Osteoblast (primary cell): ENCODE measurements at regions not wholly inside any gene's neighbourhood (a gene's known extent, or its start where the extent isn't known, plus 50 kb on each side); places are given as distances from the start of the nearest gene placed in this dataset.

Source experiments
- DNase-seq: peaks from one replicate; pipeline ENCODE4 v3.0.0; 2011; ENCODE audit warnings: low spot score, mixed read lengths; ENCODE audit not compliant: insufficient read length; ENCODE audit errors: missing footprints
- H2AFZ ChIP-seq: 2 replicates; pipeline ENCODE4 v1.6.0; 2011; ENCODE audit warnings: mild to moderate bottlenecking, low read length
- H3K27ac ChIP-seq: 2 replicates; pipeline ENCODE4 v1.5.1; 2011; ENCODE audit warnings: mild to moderate bottlenecking, low read depth, low read length, moderate library complexity
- H3K27me3 ChIP-seq: 2 replicates; pipeline ENCODE4 v1.6.0; 2012; ENCODE audit warnings: mild to moderate bottlenecking, control low read depth, inconsistent platforms, low read length, moderate library complexity; ENCODE audit not compliant: insufficient read depth
- H3K36me3 ChIP-seq: 2 replicates; pipeline ENCODE4 v1.5.1; 2011; ENCODE audit warnings: mild to moderate bottlenecking, low read length, control low read depth, moderate library complexity; ENCODE audit not compliant: insufficient read depth
- H3K4me1 ChIP-seq: 2 replicates; pipeline ENCODE4 v1.5.1; 2011; ENCODE audit warnings: mild to moderate bottlenecking, low read length, control low read depth, moderate library complexity; ENCODE audit not compliant: insufficient read depth
- H3K4me2 ChIP-seq: 2 replicates; pipeline ENCODE4 v1.6.0; 2011; ENCODE audit warnings: mild to moderate bottlenecking, low read length; ENCODE audit not compliant: insufficient read depth
- H3K4me3 ChIP-seq: fragments of 200-600 bp; sonication (generic); 3 replicates; pipeline ENCODE4 v1.5.1; 2012; ENCODE audit warnings: mild to moderate bottlenecking, low read length, inconsistent platforms; ENCODE audit not compliant: insufficient read depth
- H3K79me2 ChIP-seq: 2 replicates; pipeline ENCODE4 v1.6.0; 2012; ENCODE audit warnings: mild to moderate bottlenecking, low read length, control low read depth, inconsistent platforms; ENCODE audit not compliant: insufficient read depth
- H3K9me3 ChIP-seq: 2 replicates; pipeline ENCODE4 v1.5.1; 2011; ENCODE audit warnings: low read depth, low read length, control low read depth
- H4K20me1 ChIP-seq: 2 replicates; pipeline ENCODE4 v1.6.0; 2012; ENCODE audit warnings: mild to moderate bottlenecking, low read length, control low read depth; ENCODE audit not compliant: insufficient read depth
- TF ChIP-seq, protein P1 (sequence below): IDR thresholded peaks from 2 replicates; pipeline ENCODE4 v1.5.1; 2011; ENCODE audit warnings: mild to moderate bottlenecking, low read depth, low read length, moderate library complexity; ENCODE audit errors: extremely low read depth

DNA sequence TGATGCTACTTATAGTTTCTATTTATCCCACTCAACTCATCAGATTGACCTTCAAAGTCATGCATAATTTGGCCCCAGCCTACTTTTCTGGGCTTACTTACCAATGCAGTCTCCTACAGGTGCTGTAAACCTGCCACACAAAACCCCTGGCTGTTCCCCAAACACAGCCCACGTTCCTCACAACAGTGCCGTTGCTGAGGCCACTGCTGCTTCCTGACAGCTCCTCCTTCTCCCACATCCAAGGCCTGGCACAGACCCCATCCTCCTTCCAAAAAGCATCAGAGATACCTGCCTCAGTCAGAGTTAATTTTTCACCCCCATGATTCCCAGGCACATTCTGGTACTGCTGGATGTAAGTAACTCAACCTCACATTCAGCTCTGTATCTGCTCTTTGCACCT lies 68.1 kb upstream of the SIMC1 start:
- Histone ChIP-seq H3K9me3 (no peaks in the 10 kb centered on the region), H3K4me2 (no peak overlapping the region), H3K27me3 (peaks cover 14% of the 10 kb centered on the region), H3K4me1 (no peaks in the 10 kb centered on the region), H2AFZ (no peak overlapping the region), H3K4me3 (no peak overlapping the region), H4K20me1 (no peaks in the 10 kb centered on the region), H3K36me3 (no peaks in the 10 kb centered on the region), H3K79me2 (no peaks in the 10 kb centered on the region), H3K27ac (no peak overlapping the region)
- TF ChIP-seq, protein P1, sequence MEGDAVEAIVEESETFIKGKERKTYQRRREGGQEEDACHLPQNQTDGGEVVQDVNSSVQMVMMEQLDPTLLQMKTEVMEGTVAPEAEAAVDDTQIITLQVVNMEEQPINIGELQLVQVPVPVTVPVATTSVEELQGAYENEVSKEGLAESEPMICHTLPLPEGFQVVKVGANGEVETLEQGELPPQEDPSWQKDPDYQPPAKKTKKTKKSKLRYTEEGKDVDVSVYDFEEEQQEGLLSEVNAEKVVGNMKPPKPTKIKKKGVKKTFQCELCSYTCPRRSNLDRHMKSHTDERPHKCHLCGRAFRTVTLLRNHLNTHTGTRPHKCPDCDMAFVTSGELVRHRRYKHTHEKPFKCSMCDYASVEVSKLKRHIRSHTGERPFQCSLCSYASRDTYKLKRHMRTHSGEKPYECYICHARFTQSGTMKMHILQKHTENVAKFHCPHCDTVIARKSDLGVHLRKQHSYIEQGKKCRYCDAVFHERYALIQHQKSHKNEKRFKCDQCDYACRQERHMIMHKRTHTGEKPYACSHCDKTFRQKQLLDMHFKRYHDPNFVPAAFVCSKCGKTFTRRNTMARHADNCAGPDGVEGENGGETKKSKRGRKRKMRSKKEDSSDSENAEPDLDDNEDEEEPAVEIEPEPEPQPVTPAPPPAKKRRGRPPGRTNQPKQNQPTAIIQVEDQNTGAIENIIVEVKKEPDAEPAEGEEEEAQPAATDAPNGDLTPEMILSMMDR, result no peak
- no peak for DNase-seq

DNA sequence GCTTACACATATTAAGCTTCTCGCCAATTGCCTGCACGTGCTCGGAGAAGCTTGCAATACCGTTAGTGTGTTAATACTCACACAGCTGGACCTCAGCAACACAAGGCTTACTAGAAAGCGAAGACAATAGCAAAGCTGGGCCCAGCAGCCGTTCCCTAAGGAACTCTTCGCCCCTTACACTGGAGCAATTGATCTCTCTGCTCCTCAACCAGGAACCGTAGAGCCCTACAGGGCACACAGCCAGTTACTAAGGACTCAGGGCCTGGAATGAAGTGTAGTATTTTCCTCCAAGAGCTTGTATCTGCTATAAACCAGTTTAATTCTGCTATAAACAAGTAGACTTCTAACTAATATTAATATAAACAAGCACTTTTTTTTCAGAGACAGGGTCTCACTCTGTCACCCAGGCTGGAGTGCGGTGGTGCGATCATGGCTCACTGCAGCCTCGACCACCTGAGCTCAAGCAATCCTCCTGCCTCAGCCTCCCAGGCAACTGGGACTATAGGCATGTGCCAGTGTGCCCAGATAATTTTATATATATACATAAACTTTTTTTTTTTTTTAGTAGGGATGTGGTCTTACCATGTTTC lies 67.0 kb upstream of the SIMC1 start:
- Histone ChIP-seq H3K27me3 (peaks cover 14% of the 10 kb centered on the region), H3K36me3 (no peaks in the 10 kb centered on the region), H2AFZ (no peak overlapping the region), H3K4me2 (no peak overlapping the region), H3K9me3 (no peaks in the 10 kb centered on the region), H3K4me3 (no peak overlapping the region), H4K20me1 (no peaks in the 10 kb centered on the region), H3K27ac (no peak overlapping the region), H3K79me2 (no peaks in the 10 kb centered on the region), H3K4me1 (no peaks in the 10 kb centered on the region)
- DNase-seq, result no peak
- TF ChIP-seq, protein P1, result no peak

DNA sequence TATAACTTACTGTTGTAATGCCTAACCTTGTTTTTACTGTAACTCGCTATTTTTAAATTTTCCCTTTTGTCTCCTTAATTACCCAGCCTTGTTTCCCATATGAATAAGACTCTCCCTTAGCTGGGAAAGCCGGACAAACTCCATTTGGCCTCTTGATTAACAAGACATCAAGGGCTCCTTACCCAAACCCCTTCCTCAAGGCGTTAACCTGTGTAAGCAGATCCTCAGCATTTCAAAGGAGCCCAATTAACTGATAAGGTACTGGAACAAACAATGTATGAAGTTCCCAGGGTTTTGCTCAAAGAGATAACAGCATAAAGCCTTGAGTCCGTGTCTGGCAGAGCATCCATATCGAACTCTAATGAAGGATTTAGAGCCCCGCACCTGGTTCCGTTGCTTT lies 66.0 kb upstream of the SIMC1 start:
- no peak for DNase-seq
- H3K9me3 ChIP-seq, result no peaks in the 10 kb centered on the region
- H3K27ac ChIP-seq, result no peak overlapping the region
- H3K4me3 ChIP-seq, result no peak overlapping the region
- peaks cover 14% of the 10 kb centered on the region for H3K27me3 ChIP-seq
- no peaks in the 10 kb centered on the region for H3K4me1 ChIP-seq
- no peak overlapping the region for H3K4me2 ChIP-seq
- no peaks in the 10 kb centered on the region for H4K20me1 ChIP-seq
- TF ChIP-seq, protein P1, result no peak
- no peak overlapping the region for H2AFZ ChIP-seq
- no peaks in the 10 kb centered on the region for H3K36me3 ChIP-seq
- no peaks in the 10 kb centered on the region for H3K79me2 ChIP-seq

DNA sequence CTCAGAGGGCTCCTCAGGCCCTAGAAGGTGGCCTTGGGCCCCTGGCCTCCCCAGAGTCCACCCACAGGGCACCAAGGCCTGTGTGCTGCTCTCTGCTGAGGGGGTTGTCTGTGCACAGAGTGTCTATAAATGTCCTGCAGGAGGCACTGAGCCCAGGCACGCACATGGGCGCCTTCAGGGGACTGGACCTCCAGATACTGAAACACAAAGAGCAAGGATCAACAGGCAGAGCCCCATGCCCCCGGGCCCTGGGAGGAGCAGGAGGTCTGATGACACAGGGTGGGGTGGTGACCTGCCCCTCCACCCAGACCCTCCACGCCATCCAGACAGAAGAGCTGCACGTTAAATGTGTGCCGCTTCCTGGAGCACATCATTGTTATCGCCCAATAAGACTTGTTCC lies 64.6 kb upstream of the SIMC1 start:
- H3K27me3 ChIP-seq, result peaks cover 6% of the 10 kb centered on the region
- no peak overlapping the region for H2AFZ ChIP-seq
- TF ChIP-seq, protein P1, result no peak
- no peak for DNase-seq
- no peak overlapping the region for H3K4me3 ChIP-seq
- H3K4me2 ChIP-seq, result no peak overlapping the region
- H4K20me1 ChIP-seq, result no peaks in the 10 kb centered on the region
- H3K4me1 ChIP-seq, result no peaks in the 10 kb centered on the region
- H3K9me3 ChIP-seq, result no peaks in the 10 kb centered on the region
- no peaks in the 10 kb centered on the region for H3K36me3 ChIP-seq
- no peak overlapping the region for H3K27ac ChIP-seq
- no peaks in the 10 kb centered on the region for H3K79me2 ChIP-seq
